Osteoblast (primary cell): ENCODE measurements at regions not wholly inside any gene's neighbourhood (a gene's known extent, or its start where the extent isn't known, plus 50 kb on each side); places are given as distances from the start of the nearest gene placed in this dataset.
A peak's percentile ranks its signal among the peaks of the same experiment; 100 is the strongest.

Experiments
- DNase-seq: peaks from one replicate; pipeline ENCODE4 v3.0.0; 2011; ENCODE audit warnings: low spot score, mixed read lengths; ENCODE audit not compliant: insufficient read length; ENCODE audit errors: missing footprints
- H2AFZ ChIP-seq: 2 replicates; pipeline ENCODE4 v1.6.0; 2011; ENCODE audit warnings: mild to moderate bottlenecking, low read length
- H3K27ac ChIP-seq: 2 replicates; pipeline ENCODE4 v1.5.1; 2011; ENCODE audit warnings: mild to moderate bottlenecking, low read depth, low read length, moderate library complexity
- H3K27me3 ChIP-seq: 2 replicates; pipeline ENCODE4 v1.6.0; 2012; ENCODE audit warnings: mild to moderate bottlenecking, control low read depth, inconsistent platforms, low read length, moderate library complexity; ENCODE audit not compliant: insufficient read depth
- H3K36me3 ChIP-seq: 2 replicates; pipeline ENCODE4 v1.5.1; 2011; ENCODE audit warnings: mild to moderate bottlenecking, low read length, control low read depth, moderate library complexity; ENCODE audit not compliant: insufficient read depth
- H3K4me1 ChIP-seq: 2 replicates; pipeline ENCODE4 v1.5.1; 2011; ENCODE audit warnings: mild to moderate bottlenecking, low read length, control low read depth, moderate library complexity; ENCODE audit not compliant: insufficient read depth
- H3K4me2 ChIP-seq: 2 replicates; pipeline ENCODE4 v1.6.0; 2011; ENCODE audit warnings: mild to moderate bottlenecking, low read length; ENCODE audit not compliant: insufficient read depth
- H3K4me3 ChIP-seq: fragments of 200-600 bp; sonication (generic); 3 replicates; pipeline ENCODE4 v1.5.1; 2012; ENCODE audit warnings: mild to moderate bottlenecking, low read length, inconsistent platforms; ENCODE audit not compliant: insufficient read depth
- H3K79me2 ChIP-seq: 2 replicates; pipeline ENCODE4 v1.6.0; 2012; ENCODE audit warnings: mild to moderate bottlenecking, low read length, control low read depth, inconsistent platforms; ENCODE audit not compliant: insufficient read depth
- H3K9me3 ChIP-seq: 2 replicates; pipeline ENCODE4 v1.5.1; 2011; ENCODE audit warnings: low read depth, low read length, control low read depth
- H4K20me1 ChIP-seq: 2 replicates; pipeline ENCODE4 v1.6.0; 2012; ENCODE audit warnings: mild to moderate bottlenecking, low read length, control low read depth; ENCODE audit not compliant: insufficient read depth
- TF ChIP-seq, protein P1 (sequence below): IDR thresholded peaks from 2 replicates; pipeline ENCODE4 v1.5.1; 2011; ENCODE audit warnings: mild to moderate bottlenecking, low read depth, low read length, moderate library complexity; ENCODE audit errors: extremely low read depth

DNA sequence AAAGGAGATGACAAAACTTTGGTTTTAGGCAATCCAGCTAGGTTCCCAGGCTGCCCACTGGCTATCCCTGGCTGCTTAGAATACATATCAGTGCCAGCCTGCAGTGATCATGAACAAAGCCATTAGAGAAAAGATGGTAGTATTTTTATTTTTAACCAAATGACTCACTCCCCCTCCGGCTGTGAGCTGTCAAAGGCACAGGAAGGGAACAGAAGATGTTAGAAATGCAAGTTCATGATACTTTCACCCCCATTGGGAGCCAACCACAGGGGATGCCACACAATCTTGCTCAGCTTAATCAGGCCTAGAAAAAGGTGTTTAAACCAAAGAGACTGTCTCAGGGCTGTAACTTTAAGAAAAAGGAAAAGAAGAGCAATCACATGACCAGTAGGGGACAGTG is 70.3 kb upstream of the ASTN2 start:
- Histone ChIP-seq H4K20me1 (no peaks in the 10 kb centered on the region), H3K36me3 (no peaks in the 10 kb centered on the region), H3K4me2 (no peak overlapping the region), H3K27ac (no peak overlapping the region), H3K9me3 (no peaks in the 10 kb centered on the region), H2AFZ (no peak overlapping the region), H3K4me1 (no peaks in the 10 kb centered on the region), H3K27me3 (no peaks in the 10 kb centered on the region), H3K4me3 (no peak overlapping the region), H3K79me2 (no peaks in the 10 kb centered on the region)
- TF ChIP-seq, protein P1, sequence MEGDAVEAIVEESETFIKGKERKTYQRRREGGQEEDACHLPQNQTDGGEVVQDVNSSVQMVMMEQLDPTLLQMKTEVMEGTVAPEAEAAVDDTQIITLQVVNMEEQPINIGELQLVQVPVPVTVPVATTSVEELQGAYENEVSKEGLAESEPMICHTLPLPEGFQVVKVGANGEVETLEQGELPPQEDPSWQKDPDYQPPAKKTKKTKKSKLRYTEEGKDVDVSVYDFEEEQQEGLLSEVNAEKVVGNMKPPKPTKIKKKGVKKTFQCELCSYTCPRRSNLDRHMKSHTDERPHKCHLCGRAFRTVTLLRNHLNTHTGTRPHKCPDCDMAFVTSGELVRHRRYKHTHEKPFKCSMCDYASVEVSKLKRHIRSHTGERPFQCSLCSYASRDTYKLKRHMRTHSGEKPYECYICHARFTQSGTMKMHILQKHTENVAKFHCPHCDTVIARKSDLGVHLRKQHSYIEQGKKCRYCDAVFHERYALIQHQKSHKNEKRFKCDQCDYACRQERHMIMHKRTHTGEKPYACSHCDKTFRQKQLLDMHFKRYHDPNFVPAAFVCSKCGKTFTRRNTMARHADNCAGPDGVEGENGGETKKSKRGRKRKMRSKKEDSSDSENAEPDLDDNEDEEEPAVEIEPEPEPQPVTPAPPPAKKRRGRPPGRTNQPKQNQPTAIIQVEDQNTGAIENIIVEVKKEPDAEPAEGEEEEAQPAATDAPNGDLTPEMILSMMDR, result no peak
- DNase-seq, result peak; percentile 47

DNA sequence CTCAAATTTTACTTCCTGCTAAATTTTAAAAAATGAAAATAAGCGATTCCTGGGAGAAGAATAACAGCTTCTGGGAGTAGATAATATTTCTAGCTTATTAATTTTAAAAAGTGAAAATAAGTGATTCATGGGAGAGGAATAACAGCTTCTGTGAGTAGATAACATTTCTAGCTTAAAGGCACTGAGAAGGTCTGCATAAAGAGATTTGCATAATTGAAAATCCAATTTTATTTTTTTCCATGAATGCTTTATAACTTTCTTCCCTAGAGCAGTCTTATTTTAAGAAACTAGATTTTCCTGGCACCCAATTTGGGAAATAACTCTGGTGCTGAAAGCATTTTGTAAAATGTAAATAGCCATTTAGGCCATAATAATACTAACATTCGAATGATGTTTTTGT is 65.9 kb upstream of the ASTN2 start:
- Histone ChIP-seq H3K36me3 (no peaks in the 10 kb centered on the region), H3K27me3 (no peaks in the 10 kb centered on the region), H2AFZ (no peak overlapping the region), H3K9me3 (no peaks in the 10 kb centered on the region), H3K4me1 (no peaks in the 10 kb centered on the region), H3K27ac (no peak overlapping the region), H3K4me2 (no peak overlapping the region), H3K79me2 (no peaks in the 10 kb centered on the region), H3K4me3 (no peak overlapping the region), H4K20me1 (no peaks in the 10 kb centered on the region)
- TF ChIP-seq, protein P1, result no peak
- no peak for DNase-seq

DNA sequence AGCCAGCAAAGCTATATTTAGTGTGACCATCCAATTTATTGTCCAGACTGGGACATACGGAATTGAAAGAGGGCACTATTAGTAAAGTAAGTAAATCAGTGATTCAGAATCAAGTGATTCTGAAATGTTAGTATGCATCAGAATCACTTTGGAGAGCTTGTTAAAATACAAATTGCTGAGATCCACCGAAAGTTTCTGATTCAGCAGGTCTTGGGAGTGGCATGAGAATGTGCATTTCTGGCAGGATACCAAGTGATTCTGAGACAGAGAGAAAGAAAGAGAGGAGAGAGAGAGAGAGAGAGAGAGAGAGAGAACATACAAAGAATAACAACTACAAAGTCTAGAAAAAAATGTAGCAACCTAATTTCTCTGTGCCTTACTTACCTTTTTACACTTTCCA is 65.4 kb upstream of the ASTN2 start:
- no peaks in the 10 kb centered on the region for H3K27me3 ChIP-seq

DNA sequence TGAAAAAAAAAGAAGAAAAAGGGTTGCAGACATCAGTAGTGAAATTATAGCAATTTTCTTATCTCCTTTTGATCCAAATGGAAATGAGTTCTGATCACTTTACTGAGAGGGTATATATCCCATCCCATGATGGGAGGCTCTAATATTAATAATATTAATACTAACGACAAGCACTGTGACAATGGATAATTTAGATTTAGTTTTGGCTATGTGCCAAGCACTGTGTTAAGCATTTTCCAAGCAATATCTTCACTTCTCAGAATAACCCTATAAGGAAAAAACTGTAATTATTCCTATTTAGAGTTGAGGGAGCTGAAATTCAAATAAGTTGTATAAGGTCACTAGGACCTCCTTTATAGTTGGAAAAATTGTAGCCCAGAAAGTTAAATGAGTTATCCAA is 58.4 kb upstream of the ASTN2 start:
- H3K27ac ChIP-seq, result no peak overlapping the region
- TF ChIP-seq, protein P1, result no peak
- H3K4me3 ChIP-seq, result no peak overlapping the region
- H3K27me3 ChIP-seq, result no peaks in the 10 kb centered on the region
- no peaks in the 10 kb centered on the region for H3K9me3 ChIP-seq
- no peak overlapping the region for H2AFZ ChIP-seq
- H4K20me1 ChIP-seq, result no peaks in the 10 kb centered on the region
- no peaks in the 10 kb centered on the region for H3K79me2 ChIP-seq
- no peak overlapping the region for H3K4me2 ChIP-seq
- DNase-seq, result no peak
- no peaks in the 10 kb centered on the region for H3K36me3 ChIP-seq
- no peaks in the 10 kb centered on the region for H3K4me1 ChIP-seq

More for the DNA sequence above, 65.4 kb upstream of the ASTN2 start:
- H3K9me3 ChIP-seq, result no peaks in the 10 kb centered on the region
- DNase-seq, result no peak
- TF ChIP-seq, protein P1, result no peak
- no peak overlapping the region for H3K27ac ChIP-seq
- H3K4me1 ChIP-seq, result no peaks in the 10 kb centered on the region
- H3K4me3 ChIP-seq, result no peak overlapping the region
- H3K36me3 ChIP-seq, result no peaks in the 10 kb centered on the region
- no peak overlapping the region for H3K4me2 ChIP-seq
- no peaks in the 10 kb centered on the region for H3K79me2 ChIP-seq
- no peak overlapping the region for H2AFZ ChIP-seq
- H4K20me1 ChIP-seq, result no peaks in the 10 kb centered on the region
